Stomach (tissue), 4 donors: ENCODE measurements at regions not wholly inside any gene's neighbourhood (a gene's known extent, or its start where the extent isn't known, plus 50 kb on each side); places are given as distances from the start of the nearest gene placed in this dataset.

Experiments used
- POLR2AphosphoS5 ChIP-seq, 3 donors: sonication (generic); formaldehyde crosslinking; IDR thresholded peaks; one replicate each; pipeline ENCODE4 v1.6.1; 2016; ENCODE audit warnings: antibody characterized with exemption in 3 of 3
- TF ChIP-seq, protein P1 (sequence below), 7 experiments: fragments of 450-650 bp in 4 of 7; fragments of 200-600 bp in 3 of 7; sonication (generic) in 3 of 7; IDR thresholded peaks; one replicate each; pipeline ENCODE4 v1.5.1; 2016 to 2019; ENCODE audit warnings: antibody characterized with exemption in 7 of 7, control low read depth in 2 of 7, mild to moderate bottlenecking in 1 of 7

- TF ChIP-seq, protein P1, sequence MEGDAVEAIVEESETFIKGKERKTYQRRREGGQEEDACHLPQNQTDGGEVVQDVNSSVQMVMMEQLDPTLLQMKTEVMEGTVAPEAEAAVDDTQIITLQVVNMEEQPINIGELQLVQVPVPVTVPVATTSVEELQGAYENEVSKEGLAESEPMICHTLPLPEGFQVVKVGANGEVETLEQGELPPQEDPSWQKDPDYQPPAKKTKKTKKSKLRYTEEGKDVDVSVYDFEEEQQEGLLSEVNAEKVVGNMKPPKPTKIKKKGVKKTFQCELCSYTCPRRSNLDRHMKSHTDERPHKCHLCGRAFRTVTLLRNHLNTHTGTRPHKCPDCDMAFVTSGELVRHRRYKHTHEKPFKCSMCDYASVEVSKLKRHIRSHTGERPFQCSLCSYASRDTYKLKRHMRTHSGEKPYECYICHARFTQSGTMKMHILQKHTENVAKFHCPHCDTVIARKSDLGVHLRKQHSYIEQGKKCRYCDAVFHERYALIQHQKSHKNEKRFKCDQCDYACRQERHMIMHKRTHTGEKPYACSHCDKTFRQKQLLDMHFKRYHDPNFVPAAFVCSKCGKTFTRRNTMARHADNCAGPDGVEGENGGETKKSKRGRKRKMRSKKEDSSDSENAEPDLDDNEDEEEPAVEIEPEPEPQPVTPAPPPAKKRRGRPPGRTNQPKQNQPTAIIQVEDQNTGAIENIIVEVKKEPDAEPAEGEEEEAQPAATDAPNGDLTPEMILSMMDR (IDR thresholded peaks at IDR 0.05) = no peak
- no peak for TF ChIP-seq POLR2AphosphoS5 (IDR thresholded peaks at IDR 0.05)
These were observed 102.8 kb upstream of the RET start for GRCh38 chr10:42973870-42974692.
